Spleen (tissue), 11 donors: ENCODE measurements at regions not wholly inside any gene's neighbourhood (a gene's known extent, or its start where the extent isn't known, plus 50 kb on each side); places are given as distances from the start of the nearest gene placed in this dataset.

Experiments used
- DNase-seq: peaks from one replicate; pipeline ENCODE4 v3.0.0-alpha.2; 2020
- H3K27ac ChIP-seq, 8 donors: fragments of 200-600 bp; sonication (generic) in 7 of 8; 1 replicate in 4 of 8; 2 replicates in 4 of 8; pipeline versions ENCODE4 v1.5.0 to v1.8.0; 2016 to 2021; ENCODE audit warnings: inconsistent platforms in 4 of 8, mild to moderate bottlenecking in 4 of 8, moderate library complexity in 1 of 8
- H3K27me3 ChIP-seq, 7 donors: fragments of 200-600 bp; sonication (generic) in 6 of 7; replicated peaks in 1 of 7; 1 replicate in 4 of 7; 2 replicates in 3 of 7; pipeline versions ENCODE4 v1.5.0 to v1.8.0; 2016 to 2021; ENCODE audit warnings: inconsistent platforms in 3 of 7, mild to moderate bottlenecking in 1 of 7
- H3K36me3 ChIP-seq, 6 donors: fragments of 200-600 bp; sonication (generic) in 5 of 6; 1 replicate in 4 of 6; 2 replicates in 2 of 6; pipeline versions ENCODE4 v1.5.0 to v1.8.0; 2016 to 2021; ENCODE audit warnings: inconsistent platforms in 2 of 6
- H3K4me1 ChIP-seq, 6 donors: fragments of 200-600 bp; sonication (generic) in 5 of 6; 1 replicate in 3 of 6; 2 replicates in 3 of 6; pipeline versions ENCODE4 v1.5.0 to v1.8.0; 2016 to 2021; ENCODE audit warnings: inconsistent platforms in 3 of 6
- H3K4me3 ChIP-seq, 8 donors: fragments of 200-600 bp; sonication (generic) in 7 of 8; 1 replicate in 4 of 8; 2 replicates in 4 of 8; pipeline versions ENCODE4 v1.5.0 to v1.8.0; 2016 to 2021; ENCODE audit warnings: inconsistent platforms in 4 of 8, mild to moderate bottlenecking in 4 of 8, moderate library complexity in 2 of 8
- H3K9me3 ChIP-seq, 8 donors: fragments of 200-600 bp; sonication (generic) in 7 of 8; 1 replicate in 4 of 8; 2 replicates in 4 of 8; pipeline versions ENCODE4 v1.5.0 to v1.8.0; 2016 to 2021; ENCODE audit warnings: inconsistent platforms in 4 of 8
- POLR2A ChIP-seq, 3 donors: fragments of 450-650 bp; IDR thresholded peaks; one replicate each; pipeline ENCODE4 v1.5.1; 2017; ENCODE audit warnings: antibody characterized with exemption in 3 of 3, mild to moderate bottlenecking in 1 of 3
- POLR2AphosphoS5 ChIP-seq, 3 donors: sonication (generic); formaldehyde crosslinking; IDR thresholded peaks; one replicate each; pipeline ENCODE4 v1.5.1; 2017; ENCODE audit warnings: antibody characterized with exemption in 3 of 3
- WGBS, 5 donors: extraction: QIAGEN DNeasy Blood & Tissue Kit in 3 of 5; methylation state at CpG; one replicate each; pipeline versions ENCODE4 v1.1.5 to v1.1.7; 2013 to 2018; 5-methylcytosine and 5-hydroxymethylcytosine counted together
- intact Hi-C: fragments of 100-400 bp; cut with DNase I; formaldehyde crosslinking; loops from one replicate; pipeline ENCODE4 v1.15.0; 2023; ENCODE audit warnings: low total_unique reads
- TF ChIP-seq, protein P1 (sequence below), 11 experiments: fragments of 200-600 bp in 7 of 11; fragments of 450-650 bp in 4 of 11; sonication (generic) in 4 of 11; IDR thresholded peaks in 8 of 11; conservative IDR thresholded peaks in 3 of 11; 1 replicate in 7 of 11; 2 replicates in 4 of 11; pipeline versions ENCODE4 v1.4.0 to v1.8.0; 2016 to 2021; ENCODE audit warnings: antibody characterized with exemption in 11 of 11, inconsistent platforms in 4 of 11, mild to moderate bottlenecking in 1 of 11
- donor health status: healthy with polysubstance abuse.
- donor health status: DM: no; HTN: no; CAD: no; lungs with moderate emphysema.
- donor health status: DM: no; HTN: no; CAD: no.
- donor health status: Bipolar disorder and iron deficiency.
- donor health status: healthy.
- donor health status: DM: no; HTN: no; CAD: no.
- donor health status: DM: yes; HTN: yes; CAD: no.

DNA sequence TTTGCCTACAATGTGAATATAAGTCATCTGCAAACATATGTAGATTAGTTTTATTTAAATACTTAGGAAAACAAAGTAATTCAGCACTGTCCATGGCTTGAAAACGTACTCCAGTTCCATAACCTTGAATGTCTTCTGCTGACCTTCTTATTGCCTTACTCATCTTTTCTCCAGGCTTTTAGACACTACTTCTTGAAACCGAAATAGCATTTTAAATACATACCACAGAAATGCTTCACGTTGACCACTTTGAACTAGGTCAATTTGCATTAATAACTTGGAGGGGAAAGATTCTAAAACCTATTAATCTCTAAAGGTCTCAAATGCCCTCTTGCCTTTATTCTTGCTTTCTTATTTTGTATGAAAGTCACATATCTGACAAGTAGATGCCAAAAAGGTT, 995.4 kb upstream of the ACO1 start:
- TF ChIP-seq POLR2A (IDR thresholded peaks at IDR 0.05) (no peak), POLR2AphosphoS5 (IDR thresholded peaks at IDR 0.05) (no peak)
- TF ChIP-seq, protein P1, sequence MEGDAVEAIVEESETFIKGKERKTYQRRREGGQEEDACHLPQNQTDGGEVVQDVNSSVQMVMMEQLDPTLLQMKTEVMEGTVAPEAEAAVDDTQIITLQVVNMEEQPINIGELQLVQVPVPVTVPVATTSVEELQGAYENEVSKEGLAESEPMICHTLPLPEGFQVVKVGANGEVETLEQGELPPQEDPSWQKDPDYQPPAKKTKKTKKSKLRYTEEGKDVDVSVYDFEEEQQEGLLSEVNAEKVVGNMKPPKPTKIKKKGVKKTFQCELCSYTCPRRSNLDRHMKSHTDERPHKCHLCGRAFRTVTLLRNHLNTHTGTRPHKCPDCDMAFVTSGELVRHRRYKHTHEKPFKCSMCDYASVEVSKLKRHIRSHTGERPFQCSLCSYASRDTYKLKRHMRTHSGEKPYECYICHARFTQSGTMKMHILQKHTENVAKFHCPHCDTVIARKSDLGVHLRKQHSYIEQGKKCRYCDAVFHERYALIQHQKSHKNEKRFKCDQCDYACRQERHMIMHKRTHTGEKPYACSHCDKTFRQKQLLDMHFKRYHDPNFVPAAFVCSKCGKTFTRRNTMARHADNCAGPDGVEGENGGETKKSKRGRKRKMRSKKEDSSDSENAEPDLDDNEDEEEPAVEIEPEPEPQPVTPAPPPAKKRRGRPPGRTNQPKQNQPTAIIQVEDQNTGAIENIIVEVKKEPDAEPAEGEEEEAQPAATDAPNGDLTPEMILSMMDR (IDR thresholded peaks at IDR 0.05 in 8 of 11, conservative IDR thresholded peaks at IDR 0.05 in 3 of 11) = no peak
- Histone ChIP-seq H3K4me3 (no peak overlapping the region), H3K27me3 (no peaks in the 10 kb centered on the region), H3K4me1 (peaks cover 0 to 21% (median 8%) of the 10 kb centered on the region in 6 donors), H3K36me3 (no peaks in the 10 kb centered on the region), H3K27ac (no peak overlapping the region), H3K9me3 (no peaks in the 10 kb centered on the region)
- intact Hi-C loops = no loop called here
- DNase-seq = no peak
- WGBS, 5 donors = 66 to 77% (median 74%) methylated on average over 3 of the region's 3 CpGs

DNA sequence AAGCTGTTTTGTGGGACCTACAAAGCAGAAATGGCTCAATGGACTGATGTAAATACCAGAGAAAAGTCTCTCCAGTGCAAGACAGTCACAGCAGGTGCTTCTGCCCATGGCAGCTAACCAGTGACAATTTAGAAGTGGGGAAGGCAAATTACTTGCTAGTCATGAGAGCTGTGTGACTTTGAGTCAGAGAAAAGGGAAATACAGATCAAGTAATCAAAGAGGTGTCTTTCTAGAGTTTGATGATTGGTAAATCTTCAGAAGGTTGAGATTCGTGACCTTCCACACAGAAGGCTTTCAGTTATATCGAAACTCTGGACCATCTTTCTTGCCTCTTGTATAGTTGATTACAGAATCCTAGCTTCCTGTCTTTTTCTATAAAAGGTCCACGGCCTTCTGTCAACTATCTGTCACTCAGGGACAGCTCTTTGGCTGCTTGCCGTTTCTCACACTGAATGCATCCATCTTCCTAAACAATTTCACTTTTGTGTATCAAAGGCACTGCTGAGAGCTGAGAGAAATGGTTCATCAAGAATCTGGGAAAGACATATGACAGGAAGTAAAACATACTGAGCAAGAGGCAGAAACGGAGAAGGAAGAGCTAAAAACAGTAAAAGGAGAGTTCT, 993.9 kb upstream of the ACO1 start:
- Histone ChIP-seq H3K4me3 (no peak overlapping the region), H3K27ac (peak overlapping the region in 1 of 8 donors; percentile 3), H3K9me3 (no peaks in the 10 kb centered on the region), H3K27me3 (no peaks in the 10 kb centered on the region), H3K36me3 (no peaks in the 10 kb centered on the region), H3K4me1 (peaks cover 0 to 22% (median 9%) of the 10 kb centered on the region in 6 donors)
- DNase-seq = no peak
- WGBS, 5 donors = 33 to 49% (median 36%) methylated on average over 5 of the region's 5 CpGs
- TF ChIP-seq, protein P1 (IDR thresholded peaks at IDR 0.05 in 8 of 11, conservative IDR thresholded peaks at IDR 0.05 in 3 of 11) = no peak
- TF ChIP-seq POLR2AphosphoS5 (IDR thresholded peaks at IDR 0.05) (no peak), POLR2A (IDR thresholded peaks at IDR 0.05) (no peak)
- intact Hi-C loops = no loop called here

DNA sequence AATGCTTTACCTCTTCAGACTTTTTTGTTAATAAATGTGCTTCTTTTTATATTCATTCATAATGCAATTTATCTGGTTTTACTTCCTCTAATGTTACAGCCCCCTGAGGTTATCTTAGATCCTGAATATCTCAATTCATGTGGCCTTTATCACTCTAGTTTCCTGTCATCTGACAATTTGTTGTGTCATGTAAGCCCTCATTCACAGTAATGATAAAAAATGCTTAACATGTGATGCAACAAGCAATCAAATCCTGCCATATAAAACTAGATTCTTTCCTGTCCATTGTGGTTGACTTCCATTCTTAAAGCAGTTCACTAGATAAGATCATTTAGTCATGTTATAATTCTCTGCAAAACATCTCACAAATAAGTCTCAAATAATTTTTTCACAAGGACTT, 991.2 kb upstream of the ACO1 start:
- intact Hi-C loops = no loop called here
- Histone ChIP-seq H3K4me3 (no peak overlapping the region), H3K27me3 (no peaks in the 10 kb centered on the region), H3K27ac (no peak overlapping the region), H3K36me3 (no peaks in the 10 kb centered on the region), H3K4me1 (peaks cover 0 to 22% (median 9%) of the 10 kb centered on the region in 6 donors), H3K9me3 (no peaks in the 10 kb centered on the region)
- no peak for TF ChIP-seq POLR2A (IDR thresholded peaks at IDR 0.05)
- TF ChIP-seq, protein P1 (IDR thresholded peaks at IDR 0.05 in 8 of 11, conservative IDR thresholded peaks at IDR 0.05 in 3 of 11) = no peak
- TF ChIP-seq POLR2AphosphoS5 (IDR thresholded peaks at IDR 0.05) = no peak
- no peak for DNase-seq

DNA sequence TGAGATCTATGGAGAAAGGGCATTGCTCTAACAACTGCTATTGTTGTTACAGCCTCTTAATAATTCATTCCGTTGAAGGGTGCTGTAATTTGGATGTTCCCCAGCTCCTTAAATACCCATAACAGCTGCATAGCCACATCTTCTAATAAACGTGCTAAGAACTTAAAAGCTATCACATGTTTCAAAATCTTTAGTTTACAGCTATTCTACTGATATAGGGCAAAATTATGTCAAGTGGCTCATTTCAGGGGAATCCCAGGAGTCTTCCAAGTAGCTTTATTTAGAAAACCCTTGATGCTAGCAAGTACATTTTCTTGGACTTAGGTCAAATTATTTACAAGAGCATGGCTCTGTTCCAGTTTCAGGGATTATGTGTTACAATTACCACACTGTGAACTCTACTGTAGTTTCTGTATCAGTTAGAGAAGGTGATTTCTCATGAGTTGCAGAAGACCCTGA, 990.4 kb upstream of the ACO1 start:
- Histone ChIP-seq H3K27ac (no peak overlapping the region), H3K4me1 (peaks cover 0 to 22% (median 9%) of the 10 kb centered on the region in 6 donors), H3K36me3 (no peaks in the 10 kb centered on the region), H3K4me3 (no peak overlapping the region), H3K27me3 (no peaks in the 10 kb centered on the region), H3K9me3 (no peaks in the 10 kb centered on the region)
- intact Hi-C loops = no loop called here
- no peak for DNase-seq
- TF ChIP-seq, protein P1 (IDR thresholded peaks at IDR 0.05 in 8 of 11, conservative IDR thresholded peaks at IDR 0.05 in 3 of 11) = no peak
- TF ChIP-seq POLR2A (IDR thresholded peaks at IDR 0.05) (no peak), POLR2AphosphoS5 (IDR thresholded peaks at IDR 0.05) (no peak)
- 50 to 61% (median 55%) methylated on average over 2 of the region's 2 CpGs for WGBS, 5 donors
